GM21737 (cell line): ENCODE measurements at regions not wholly inside any gene's neighbourhood (a gene's known extent, or its start where the extent isn't known, plus 50 kb on each side); places are given as distances from the start of the nearest gene placed in this dataset.

ENCODE experiments used
- ATAC-seq: cut with Tn5 transposase; IDR thresholded peaks from one replicate; pipeline ENCODE4 v1.9.1; 2021; ENCODE audit warnings: mild to moderate bottlenecking, moderate library complexity; ENCODE audit not compliant: unreplicated experiment

DNA sequence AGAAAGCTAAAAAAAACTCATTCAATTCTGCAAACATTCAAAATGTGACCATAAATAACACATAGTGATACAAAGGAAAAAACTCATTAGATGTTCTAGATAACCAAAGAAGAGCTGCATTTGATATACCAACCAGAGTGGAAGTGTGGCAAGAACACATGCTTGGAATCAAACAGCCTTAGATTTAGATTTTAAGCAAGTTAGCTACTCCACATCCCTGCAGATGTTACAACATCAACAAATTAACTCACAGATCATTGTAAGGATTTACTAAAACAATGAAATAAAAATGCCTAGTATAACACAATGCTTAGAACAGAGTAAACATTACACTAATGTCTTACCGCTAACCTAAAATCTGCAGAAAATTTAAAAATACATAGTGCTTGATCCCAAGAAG lies 114.0 kb upstream of the AKIP1 start:
- ATAC-seq: no peak

DNA sequence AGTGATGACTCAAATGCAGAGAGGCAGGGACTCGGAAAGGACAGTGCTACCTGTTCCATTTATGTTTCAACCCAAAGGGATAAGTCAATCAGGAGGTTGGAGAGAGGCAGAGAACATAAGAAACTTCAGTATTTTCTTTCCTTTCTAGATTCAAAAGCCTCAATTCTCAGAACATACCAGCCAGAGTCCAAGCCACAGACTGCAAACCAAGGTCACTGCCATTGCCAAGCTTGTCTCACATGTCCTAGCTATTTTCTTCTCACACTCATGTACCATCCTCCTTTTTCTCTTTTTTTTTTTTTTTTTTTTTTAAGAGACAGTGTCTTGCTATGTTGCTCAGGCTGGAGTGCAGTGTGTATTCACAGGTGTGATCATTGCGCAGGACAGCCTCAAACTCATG lies 111.7 kb upstream of the AKIP1 start:
- ATAC-seq: no peak

DNA sequence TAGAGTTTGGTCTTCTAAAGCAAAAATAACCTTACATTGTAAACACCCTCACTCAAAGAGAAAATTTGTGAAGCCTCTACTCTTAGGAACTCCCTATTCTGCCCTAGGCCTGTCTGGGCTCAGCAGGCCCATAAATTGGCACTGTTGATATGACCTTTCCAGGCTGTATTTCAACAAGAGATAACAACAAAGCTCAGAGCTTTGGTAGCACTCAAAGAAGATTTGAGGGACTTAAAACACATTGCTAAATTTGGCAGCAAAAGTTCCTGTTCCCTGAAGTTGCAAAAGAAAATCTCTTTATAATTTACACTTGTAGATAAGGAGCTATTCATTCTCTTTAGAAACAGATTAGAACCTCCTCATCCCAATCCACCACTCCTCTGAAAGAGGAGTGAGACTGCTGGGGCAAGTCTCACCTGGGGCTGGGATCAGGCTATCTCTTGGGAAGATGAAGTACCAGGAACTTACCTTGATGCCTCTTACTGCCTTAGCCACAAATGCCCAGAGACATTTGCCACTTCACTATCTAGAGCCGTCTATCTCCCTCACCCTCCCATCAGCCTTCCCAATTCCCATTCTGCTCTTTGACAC lies 110.4 kb upstream of the AKIP1 start:
- no peak for ATAC-seq

DNA sequence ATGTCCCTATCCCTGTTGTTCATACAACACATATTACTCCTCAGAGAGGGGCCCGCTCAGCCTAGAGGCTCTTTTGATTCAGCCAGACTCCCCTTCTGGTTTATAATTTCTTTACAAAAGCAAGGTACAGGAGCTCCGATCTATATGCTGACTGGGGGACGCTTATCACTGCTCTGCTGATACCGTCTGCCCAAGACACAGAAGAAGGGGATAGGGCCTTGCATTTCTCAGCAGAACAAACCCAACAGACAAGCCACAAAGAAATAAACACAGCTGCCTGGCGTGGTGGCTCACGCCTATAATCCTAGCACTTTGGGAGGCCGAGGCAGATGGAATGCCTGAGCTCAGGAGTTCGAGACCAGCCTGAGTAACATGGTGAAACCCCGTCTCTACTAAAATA lies 109.9 kb upstream of the AKIP1 start:
- no peak for ATAC-seq

DNA sequence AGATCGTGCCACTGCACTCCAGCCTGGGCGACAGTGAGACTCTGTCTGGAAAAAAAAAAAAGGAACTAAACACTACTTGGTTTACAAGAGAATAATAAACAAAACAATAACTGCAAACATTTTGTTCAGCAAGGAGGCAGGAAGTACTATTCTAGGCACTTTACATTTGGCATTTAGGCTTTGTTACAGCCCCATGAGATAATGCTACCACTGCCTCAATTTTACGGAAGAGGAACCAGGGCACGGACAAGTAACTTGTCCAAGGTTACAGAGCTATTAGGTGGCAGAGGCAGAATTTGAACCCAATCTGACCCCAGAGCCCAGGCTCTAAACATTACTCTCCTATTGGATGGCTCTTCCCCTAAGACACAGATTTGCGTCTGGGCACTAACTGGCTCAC lies 108.7 kb upstream of the AKIP1 start:
- ATAC-seq: no peak

DNA sequence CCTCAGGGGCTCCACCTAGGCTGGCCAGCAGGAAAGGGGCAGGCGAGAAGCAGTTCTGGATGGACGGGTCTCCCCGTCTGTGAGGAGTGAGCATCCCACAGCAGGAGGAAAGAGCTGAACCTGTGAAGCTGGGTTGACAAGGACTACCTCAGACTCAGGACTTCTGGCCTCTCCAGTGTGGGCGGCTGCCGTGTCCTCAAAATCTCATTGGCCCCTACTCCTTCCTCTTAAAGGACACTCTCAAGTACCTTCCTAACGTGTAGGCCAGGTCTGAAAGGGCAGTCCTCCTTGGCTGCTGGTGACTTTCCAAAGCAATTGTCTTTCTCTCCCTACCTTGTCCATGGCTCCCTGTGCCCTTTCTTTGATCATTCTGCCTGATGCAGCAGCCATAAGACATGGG lies 107.0 kb upstream of the AKIP1 start:
- ATAC-seq: no peak

DNA sequence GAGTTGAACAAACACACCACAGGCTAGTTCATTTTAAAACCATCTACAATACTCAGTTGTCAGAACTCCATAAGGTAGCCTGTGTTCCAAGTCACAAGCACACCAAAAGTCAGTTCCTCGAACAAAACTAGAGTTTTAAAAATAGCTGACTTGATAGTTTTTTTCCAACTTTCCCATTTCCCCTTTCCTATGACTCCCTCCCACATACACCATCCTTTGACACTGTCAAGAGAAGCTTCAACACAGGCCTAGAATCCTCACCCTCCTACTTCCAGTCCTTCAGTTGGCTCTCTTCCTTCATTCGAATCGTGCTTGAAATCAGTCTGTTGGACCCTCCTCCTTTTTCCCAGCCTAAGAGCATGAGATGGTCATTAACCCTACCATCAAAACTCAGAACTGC lies 105.7 kb upstream of the AKIP1 start:
- no peak for ATAC-seq

DNA sequence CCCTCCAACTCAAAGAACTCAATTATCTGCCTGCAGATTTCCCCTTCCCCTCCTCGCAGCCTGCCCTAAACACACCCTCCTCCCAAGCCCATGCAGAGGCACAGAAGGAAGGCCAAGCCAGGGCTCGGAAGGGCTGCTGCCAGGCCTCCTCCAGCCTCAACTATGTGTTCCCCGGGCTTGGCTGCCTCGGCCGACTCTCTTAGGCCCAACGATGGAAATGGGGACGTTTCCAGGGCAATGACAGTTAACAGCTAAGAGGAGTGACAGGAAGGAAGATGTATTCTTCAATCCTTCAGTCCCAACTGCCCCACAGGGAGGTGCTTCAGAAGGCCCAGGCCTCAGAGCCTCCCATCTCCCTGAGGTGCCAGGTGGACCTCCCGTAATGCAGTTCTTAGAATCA lies 104.0 kb upstream of the AKIP1 start:
- no peak for ATAC-seq

DNA sequence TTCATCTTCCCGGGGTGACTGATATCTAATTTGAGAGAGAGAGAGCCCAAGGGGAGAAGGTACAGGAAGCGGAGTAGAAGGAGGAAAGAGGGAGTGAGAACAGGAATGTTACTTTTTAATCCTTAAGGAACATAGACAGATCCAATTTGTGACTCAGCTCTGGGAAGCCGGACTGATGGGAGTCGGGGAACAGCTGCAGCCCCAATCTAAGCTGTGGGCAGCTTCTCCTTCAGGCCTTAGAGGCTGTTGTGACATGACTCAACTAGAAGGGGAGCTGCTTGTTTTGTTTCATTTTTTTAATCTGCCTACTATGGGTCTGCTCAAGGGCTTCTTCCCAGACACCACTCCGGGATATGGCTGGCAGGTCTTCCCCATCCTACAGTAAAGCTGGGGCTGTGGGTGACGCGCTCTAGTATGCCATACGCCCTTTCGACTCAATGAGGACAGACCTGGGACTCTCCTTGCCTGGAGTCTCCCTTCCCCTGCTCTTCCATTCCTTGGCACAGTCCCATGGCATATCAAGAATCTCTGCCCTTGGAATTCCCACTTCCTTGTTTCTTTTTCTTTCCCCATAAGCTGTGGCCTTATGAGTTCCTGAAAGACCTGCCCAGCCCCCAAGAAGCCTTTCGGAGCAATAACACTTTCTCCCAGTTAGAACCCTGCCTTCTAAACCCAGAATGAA lies 103.3 kb upstream of the AKIP1 start:
- no peak for ATAC-seq

DNA sequence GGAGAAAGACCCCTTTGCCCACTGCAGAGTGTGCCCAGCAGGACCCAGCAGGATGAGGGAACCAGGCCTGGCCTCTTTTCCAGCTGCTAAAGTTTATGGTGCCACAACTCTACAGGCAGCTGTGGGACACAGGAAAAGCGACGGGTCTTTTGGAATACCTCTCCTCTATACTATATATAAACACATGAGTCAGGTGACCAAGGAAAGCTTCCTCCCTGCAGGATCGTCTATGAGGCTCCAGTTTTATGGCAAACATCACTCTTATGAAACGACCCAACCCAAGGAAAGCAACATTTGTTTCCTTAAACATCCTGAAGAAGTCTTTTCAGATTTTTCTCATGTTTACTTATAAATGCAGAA lies 102.8 kb upstream of the AKIP1 start:
- no peak for ATAC-seq

DNA sequence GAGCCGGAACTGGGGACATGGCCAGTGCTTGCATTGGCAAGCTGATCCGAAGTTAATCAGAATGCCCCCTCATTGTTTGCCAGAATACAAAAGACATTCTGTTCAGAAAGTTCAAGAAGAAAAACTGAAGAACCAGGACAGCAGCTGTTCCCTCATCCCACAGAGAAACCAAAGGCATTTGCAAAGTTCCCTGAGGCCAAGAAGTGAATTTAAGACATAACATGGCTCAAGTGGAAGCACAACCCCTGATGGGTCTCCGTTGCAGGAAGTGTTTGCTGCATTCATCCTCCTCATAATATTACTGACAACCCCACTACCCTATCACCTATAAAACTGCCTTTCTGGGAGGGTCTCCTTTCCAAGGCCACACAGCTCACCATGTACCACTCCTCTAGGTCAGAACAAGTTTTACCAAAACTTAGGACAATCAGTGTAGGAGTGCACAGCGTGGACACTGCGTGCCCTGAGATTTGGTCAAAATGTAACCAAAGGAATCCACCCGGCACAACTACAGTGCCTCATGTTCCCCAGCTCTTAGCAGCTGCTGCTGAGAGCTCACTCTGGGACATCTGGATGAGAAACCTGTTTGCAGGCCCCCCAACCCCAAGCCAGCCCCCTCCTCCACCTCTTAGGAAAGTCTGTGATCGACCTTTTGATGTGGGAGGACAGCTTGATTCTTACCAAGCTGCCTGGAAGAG lies 101.6 kb upstream of the AKIP1 start:
- ATAC-seq: no peak

DNA sequence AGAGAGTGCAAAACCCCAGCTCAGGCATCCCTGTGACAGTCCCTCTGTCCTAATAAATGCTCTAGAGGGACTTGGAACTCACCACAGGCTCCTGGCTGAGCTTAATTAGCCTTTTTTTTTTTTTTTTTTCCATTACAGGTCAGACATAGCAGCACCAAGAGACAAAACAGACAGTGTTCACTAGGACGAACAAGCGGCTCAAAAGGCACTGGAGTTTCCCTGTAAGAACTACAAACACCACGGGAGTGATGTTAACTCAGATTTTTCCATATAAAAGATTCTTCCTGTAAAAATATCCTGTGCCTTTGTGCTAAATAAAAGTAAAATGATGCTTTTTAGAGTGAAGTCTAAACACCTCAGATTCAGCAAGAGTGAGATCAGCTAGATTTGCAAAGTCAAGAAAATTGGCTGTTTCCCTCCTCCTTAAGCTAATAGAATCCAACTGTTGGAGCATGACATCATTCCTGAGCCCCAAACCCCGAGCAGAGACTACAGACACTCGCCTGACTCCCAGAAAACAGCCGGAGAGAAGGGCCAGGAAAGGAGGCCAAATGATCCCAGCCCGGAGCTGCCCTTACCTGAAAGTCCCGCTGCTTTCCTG lies 101.0 kb upstream of the AKIP1 start:
- no peak for ATAC-seq

DNA sequence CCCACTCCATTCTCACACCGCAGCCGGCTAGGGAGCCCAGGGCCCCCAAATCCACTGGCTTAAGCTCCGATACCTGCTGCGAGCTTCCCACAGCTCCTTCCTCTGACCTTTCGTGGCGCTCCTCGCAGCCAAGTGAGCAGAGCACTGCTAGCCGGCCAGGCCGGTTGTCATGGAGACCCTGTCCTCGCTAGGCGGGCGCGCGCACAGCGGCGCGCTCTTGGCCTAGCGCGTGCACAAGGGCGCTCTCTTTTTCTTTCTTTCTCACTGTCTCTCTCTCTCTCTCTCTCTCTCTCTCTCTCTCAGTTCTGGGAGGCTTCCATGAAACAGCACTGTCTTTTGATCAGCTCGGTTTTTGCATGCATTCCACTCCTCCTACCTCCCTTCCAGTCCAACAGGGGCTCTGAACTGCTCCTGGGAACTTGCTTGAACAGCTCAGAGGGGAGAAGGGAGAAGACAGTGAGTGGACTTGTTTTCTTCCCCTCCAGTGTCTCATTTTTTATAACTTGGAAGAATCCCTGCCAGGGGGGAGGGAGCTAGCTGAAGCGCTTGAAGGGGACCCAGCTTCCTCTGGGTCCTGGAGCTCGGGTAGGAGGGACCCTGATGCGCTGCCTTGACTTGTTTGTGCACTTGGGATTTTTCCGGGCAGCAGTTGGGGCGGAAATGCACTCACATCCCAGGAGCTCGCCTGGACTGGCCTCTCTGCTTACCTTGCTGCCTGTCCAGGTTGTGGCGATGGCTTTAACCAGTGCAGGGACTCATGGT lies 100.3 kb upstream of the AKIP1 start:
- no peak for ATAC-seq

DNA sequence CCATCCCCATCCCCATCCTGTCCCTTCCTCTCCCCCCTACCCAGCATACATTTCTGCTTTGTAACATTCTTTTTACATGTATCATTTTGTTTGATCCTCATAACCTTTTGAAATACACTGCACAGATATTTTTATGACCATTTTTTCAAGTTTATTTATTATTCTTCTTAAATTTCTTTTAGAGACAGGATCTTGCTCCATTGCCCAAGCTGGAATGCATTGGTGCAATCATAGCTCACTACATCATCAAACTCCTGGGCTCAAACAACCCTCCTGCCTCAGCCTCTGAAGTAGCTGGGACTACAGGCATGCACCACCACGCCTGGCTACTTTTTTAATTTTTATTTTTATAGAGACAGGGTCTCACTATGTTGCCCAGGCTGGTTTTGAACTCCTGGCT lies 99.4 kb upstream of the AKIP1 start:
- ATAC-seq: no peak

DNA sequence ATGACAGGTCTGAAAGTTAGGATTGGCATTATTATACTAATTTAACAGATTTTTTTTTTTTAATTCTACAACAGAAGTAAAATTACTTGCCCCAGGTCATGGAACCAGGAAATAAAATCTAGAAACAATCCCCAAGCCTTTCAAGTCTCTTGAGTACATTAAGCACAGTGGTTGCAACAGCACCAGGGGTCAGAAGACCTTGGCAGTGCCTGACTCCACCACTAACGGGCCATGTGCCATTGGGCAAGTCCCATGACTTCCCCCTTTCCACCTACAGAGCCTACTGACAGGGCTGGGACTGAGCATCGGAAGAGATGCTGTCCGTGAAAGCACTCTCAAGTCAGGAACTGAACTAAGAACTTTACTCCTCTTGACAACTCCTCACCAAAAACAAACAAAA lies 98.6 kb upstream of the AKIP1 start:
- ATAC-seq: no peak

DNA sequence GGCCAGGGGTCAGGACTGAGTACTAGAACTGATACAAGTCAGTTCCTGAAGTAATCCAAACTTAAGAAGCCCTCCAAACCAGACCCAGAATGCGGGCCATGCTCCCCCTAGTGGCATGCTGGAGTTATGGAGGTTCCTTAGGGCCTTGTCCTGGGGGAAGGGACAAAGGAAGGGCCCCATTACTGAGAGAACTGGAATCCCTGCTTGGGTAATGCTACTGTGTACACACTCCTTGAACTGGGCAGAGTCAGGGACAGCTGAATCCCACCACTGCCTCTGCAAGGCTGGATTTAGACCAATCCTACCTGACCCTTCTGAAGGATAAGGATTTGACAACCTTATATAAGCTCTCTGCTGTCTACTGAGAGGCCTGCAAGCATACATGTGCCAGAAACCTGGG lies 97.3 kb upstream of the AKIP1 start:
- no peak for ATAC-seq

DNA sequence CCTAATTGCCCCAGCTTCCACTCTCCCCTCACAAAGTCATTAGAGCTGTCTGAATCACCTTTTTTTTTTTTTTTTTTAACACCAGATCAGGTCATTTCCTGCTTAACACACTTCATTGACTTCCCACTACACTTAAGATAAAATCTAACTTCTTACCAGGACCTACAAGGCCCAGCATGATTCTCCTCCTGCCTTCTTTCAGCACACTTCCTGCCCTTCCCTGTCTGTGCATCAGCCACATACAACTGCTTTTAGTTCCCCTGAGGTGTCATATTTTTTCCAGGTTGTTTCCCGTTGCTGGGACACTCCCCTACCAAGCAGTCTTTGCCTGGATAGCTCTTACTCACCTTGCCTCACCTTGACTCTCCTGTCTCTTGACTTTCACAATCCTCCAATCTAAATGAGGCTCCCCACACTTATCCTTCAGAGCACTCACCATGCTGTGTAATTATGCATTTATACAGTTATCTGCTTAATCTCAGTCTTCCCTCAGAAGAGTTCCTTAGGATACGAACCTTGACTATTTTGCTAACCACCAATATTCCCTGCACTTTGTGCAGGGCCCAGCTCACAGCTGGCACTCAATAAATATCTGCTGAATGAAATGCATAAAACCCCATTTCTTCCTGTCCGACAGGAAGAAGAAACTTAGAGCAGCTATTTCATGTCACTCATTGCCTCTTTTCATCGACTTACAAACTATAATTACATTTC lies 96.6 kb upstream of the AKIP1 start:
- no peak for ATAC-seq

DNA sequence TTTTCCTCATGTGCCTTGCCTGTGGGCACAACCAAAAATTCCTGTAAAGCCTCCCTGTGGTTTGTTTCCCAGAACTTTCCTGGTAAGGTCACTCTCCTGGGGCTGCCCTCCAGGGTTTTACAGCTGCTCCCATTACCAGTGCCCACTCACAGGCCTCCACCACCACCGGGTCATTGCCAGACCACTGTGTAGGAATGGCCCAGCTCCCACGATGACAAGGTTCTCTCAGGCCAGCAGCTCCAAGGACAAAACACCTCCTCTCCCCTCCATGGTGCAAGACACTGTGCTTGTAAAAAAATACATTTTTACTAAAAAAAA lies 96.1 kb upstream of the AKIP1 start:
- no peak for ATAC-seq

DNA sequence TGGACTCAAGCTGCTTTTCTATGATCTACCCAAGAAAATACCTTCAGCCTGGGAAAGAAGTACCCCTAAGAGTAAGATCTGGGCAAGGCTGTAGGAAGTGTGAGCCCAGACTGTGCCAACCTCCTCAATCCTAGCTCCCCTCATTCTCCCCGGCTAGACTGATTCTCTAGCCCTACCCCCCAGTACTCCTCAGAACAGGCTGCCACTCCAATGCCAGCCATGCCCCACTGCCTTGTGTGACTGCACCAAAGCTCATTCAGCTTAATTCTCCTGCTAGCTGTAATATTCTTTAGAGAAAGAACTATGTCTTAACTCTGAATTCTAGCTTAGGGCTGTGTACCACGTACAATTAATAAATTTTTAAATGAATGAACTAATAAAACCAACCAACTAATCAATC lies 92.6 kb upstream of the AKIP1 start:
- no peak for ATAC-seq

DNA sequence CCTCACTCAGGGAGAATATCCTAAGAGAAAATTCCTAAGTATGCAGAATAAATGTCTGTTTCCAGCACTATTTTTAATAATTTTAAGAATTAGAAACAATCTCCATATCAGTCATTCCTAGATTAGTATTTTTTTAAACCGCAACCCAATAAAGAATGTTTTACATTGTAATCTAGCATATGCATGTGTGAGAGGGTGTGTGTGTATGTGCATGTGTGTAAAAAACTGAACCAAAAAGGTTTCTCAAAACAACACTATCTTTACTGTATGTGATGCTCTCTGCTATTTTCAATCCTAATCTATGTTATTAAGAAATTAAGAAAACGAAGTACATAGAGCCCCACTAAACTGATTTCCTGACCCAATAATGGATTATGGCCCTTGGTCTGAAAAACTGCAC lies 90.6 kb upstream of the AKIP1 start:
- ATAC-seq: no peak

DNA sequence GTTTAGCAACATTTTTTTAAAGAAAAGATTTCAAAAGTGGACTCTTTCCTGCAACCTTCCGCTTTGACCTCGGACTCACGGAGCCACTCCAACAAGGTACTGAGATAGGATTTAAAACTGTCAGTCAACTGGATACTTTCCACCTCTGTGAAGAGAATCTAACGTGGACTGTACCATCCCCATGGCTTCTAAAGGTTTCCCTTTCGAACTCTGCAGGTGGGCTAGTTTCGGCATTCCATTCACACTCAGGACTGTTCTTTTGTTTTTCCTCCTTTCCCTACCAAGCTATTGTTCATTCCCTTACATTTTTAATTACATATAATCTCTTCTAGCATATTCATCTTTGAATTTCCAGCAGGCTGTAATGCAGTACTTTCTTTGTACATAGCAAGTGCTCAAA lies 88.5 kb upstream of the AKIP1 start:
- ATAC-seq: no peak
